Lower leg skin (tissue), 3 donors: ENCODE measurements at regions not wholly inside any gene's neighbourhood (a gene's known extent, or its start where the extent isn't known, plus 50 kb on each side); places are given as distances from the start of the nearest gene placed in this dataset.

Source experiments
- POLR2A ChIP-seq, 2 donors: fragments of 450-650 bp; IDR thresholded peaks; one replicate each; pipeline ENCODE4 v1.6.1; 2016 to 2017; ENCODE audit warnings: antibody characterized with exemption in 2 of 2, mild to moderate bottlenecking in 1 of 2, moderate library complexity in 1 of 2
- TF ChIP-seq, protein P1 (sequence below), 3 donors: fragments of 450-650 bp; IDR thresholded peaks; one replicate each; pipeline ENCODE4 v1.5.1; 2016; ENCODE audit warnings: antibody characterized with exemption in 3 of 3, mild to moderate bottlenecking in 3 of 3, moderate library complexity in 2 of 3

DNA sequence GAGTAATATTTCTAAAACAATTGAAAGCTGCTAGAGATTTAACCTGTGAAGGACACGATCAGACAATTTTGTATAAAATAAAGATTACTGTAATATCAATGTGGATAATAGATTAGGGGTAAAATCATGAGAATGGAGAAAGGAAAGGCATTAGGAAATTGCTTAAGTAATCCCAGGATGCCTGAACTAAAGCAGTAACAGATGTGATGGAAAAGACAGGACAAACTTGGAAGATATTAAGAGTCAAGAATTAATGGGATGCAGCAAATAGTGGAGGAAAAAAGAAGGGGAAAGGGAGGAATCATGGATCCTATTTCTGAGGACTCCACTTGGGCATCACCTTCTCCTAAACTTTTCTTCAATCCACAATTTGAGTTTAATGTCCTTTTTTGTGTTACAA is 437.1 kb upstream of the PMFBP1 start:
- no peak for TF ChIP-seq POLR2A (IDR thresholded peaks at IDR 0.05)
- TF ChIP-seq, protein P1, sequence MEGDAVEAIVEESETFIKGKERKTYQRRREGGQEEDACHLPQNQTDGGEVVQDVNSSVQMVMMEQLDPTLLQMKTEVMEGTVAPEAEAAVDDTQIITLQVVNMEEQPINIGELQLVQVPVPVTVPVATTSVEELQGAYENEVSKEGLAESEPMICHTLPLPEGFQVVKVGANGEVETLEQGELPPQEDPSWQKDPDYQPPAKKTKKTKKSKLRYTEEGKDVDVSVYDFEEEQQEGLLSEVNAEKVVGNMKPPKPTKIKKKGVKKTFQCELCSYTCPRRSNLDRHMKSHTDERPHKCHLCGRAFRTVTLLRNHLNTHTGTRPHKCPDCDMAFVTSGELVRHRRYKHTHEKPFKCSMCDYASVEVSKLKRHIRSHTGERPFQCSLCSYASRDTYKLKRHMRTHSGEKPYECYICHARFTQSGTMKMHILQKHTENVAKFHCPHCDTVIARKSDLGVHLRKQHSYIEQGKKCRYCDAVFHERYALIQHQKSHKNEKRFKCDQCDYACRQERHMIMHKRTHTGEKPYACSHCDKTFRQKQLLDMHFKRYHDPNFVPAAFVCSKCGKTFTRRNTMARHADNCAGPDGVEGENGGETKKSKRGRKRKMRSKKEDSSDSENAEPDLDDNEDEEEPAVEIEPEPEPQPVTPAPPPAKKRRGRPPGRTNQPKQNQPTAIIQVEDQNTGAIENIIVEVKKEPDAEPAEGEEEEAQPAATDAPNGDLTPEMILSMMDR (IDR thresholded peaks at IDR 0.05): no peak
